HEK293T (cell line): ENCODE measurements at regions not wholly inside any gene's neighbourhood (a gene's known extent, or its start where the extent isn't known, plus 50 kb on each side); places are given as distances from the start of the nearest gene placed in this dataset.

Experiments used
- CTCF ChIA-PET: fragments of 350-600 bp; formaldehyde crosslinking; extraction: SDS; loops from one replicate; lab custom pipeline; 2021; ENCODE audit warnings: antibody characterized with exemption, inconsistent platforms; lab: Yijun Ruan, JAX
- POLR2A ChIA-PET: fragments of 350-600 bp; formaldehyde crosslinking; extraction: SDS; loops from one replicate; lab custom pipeline; 2020; ENCODE audit warnings: antibody characterized with exemption, inconsistent platforms; lab: Yijun Ruan, JAX
- DNase-seq: peaks from one replicate; pipeline ENCODE4 v3.0.0; 2012; ENCODE audit warnings: mixed read lengths; ENCODE audit errors: extremely low spot score
- ARNT ChIP-seq: fragments of 450-650 bp; IDR thresholded peaks from 2 replicates; pipeline ENCODE4 v1.6.1; 2017; ENCODE audit warnings: mild to moderate bottlenecking
- BHLHE40 ChIP-seq: fragments of 450-650 bp; IDR thresholded peaks from 2 replicates; pipeline ENCODE4 v1.6.1; 2016; ENCODE audit warnings: mild to moderate bottlenecking, moderate library complexity, borderline replicate concordance
- CTBP1 ChIP-seq: fragments of 450-650 bp; IDR thresholded peaks from 2 replicates; pipeline ENCODE4 v1.6.1; 2016; ENCODE audit warnings: borderline replicate concordance
- ELF4 ChIP-seq: fragments of 450-650 bp; IDR thresholded peaks from 2 replicates; pipeline ENCODE4 v1.6.1; 2017; ENCODE audit warnings: antibody characterized with exemption
- FOXA1 ChIP-seq: fragments of 450-650 bp; IDR thresholded peaks from 2 replicates; pipeline ENCODE4 v1.6.1; 2016; ENCODE audit warnings: mild to moderate bottlenecking
- FOXK2 ChIP-seq: fragments of 450-650 bp; IDR thresholded peaks from 2 replicates; pipeline ENCODE4 v1.6.1; 2016; ENCODE audit warnings: mild to moderate bottlenecking
- FOXM1 ChIP-seq: fragments of 450-650 bp; IDR thresholded peaks from 2 replicates; pipeline ENCODE4 v1.6.1; 2017; ENCODE audit warnings: mild to moderate bottlenecking, borderline replicate concordance
- HDGF ChIP-seq: fragments of 450-650 bp; IDR thresholded peaks from 2 replicates; pipeline ENCODE4 v1.6.1; 2017; ENCODE audit warnings: antibody characterized with exemption, borderline replicate concordance
- L3MBTL2 ChIP-seq: fragments of 450-650 bp; conservative IDR thresholded peaks from 2 replicates; pipeline ENCODE4 v1.6.1; 2016; ENCODE audit warnings: mild to moderate bottlenecking
- LEF1 ChIP-seq: fragments of 450-650 bp; IDR thresholded peaks from 2 replicates; pipeline ENCODE4 v1.6.1; 2017; ENCODE audit warnings: mild to moderate bottlenecking, borderline replicate concordance
- NFRKB ChIP-seq: fragments of 450-650 bp; IDR thresholded peaks from 2 replicates; pipeline ENCODE4 v1.6.1; 2016; ENCODE audit warnings: mild to moderate bottlenecking, moderate library complexity
- PKNOX1 ChIP-seq: fragments of 450-650 bp; IDR thresholded peaks from 2 replicates; pipeline ENCODE4 v1.6.1; 2016
- SP1 ChIP-seq: fragments of 450-650 bp; IDR thresholded peaks from 2 replicates; pipeline ENCODE4 v1.6.1; 2017
- SUZ12 ChIP-seq: fragments of 450-650 bp; IDR thresholded peaks from 2 replicates; pipeline ENCODE4 v1.6.1; 2016; ENCODE audit warnings: mild to moderate bottlenecking
- TARDBP ChIP-seq: fragments of 450-650 bp; IDR thresholded peaks from 2 replicates; pipeline ENCODE4 v1.6.1; 2016
- ZNF384 ChIP-seq: fragments of 450-650 bp; IDR thresholded peaks from 2 replicates; pipeline ENCODE4 v1.6.1; 2016

GRCh38 chr9:108053555-108054061, 564.0 kb upstream of the KLF4 start:
- CTCF ChIA-PET: interaction anchor here (0.8 to 1.2 kb wide), 3 partner anchors 217 to 712 kb away, joined by 3 to 4 read pairs (median 3); no protein-coding TSS in a partner anchor

GRCh38 chr9:108052431-108053080, 563.0 kb upstream of the KLF4 start:
- no peak for DNase-seq
- CTCF ChIA-PET: interaction anchor here (1.1 kb wide), 1 partner anchor 711 kb away, joined by 4 read pairs; no protein-coding TSS in a partner anchor
- TF ChIP-seq ZNF384 (no peak), FOXK2 (no peak), SP1 (no peak), HDGF (no peak), BHLHE40 (no peak), CTBP1 (no peak), PKNOX1 (no peak), ARNT (no peak), FOXA1 (no peak), L3MBTL2 (no peak), FOXM1 (no peak), SUZ12 (no peak), NFRKB (no peak), LEF1 (no peak), TARDBP (no peak), ELF4 (no peak)
- POLR2A ChIA-PET: no interaction called here

More at GRCh38 chr9:108053555-108054061, 564.0 kb upstream of the KLF4 start:
- POLR2A ChIA-PET: no interaction called here
- TF ChIP-seq PKNOX1: peak; percentile 30; the same call in 1 of the 2 replicates
- no peak for TF ChIP-seq CTBP1
- TF ChIP-seq L3MBTL2: no peak
- DNase-seq: peak; percentile 33

- POLR2A ChIA-PET: no interaction called here
- TF ChIP-seq L3MBTL2 (no peak), SP1 (no peak), PKNOX1 (no peak), ELF4 (no peak), CTBP1 (no peak), ARNT (no peak), FOXK2 (no peak), FOXM1 (no peak), NFRKB (no peak), HDGF (no peak), ZNF384 (no peak), TARDBP (no peak), BHLHE40 (no peak), SUZ12 (no peak), FOXA1 (no peak), LEF1 (no peak)
- CTCF ChIA-PET: interaction anchor here (0.6 kb wide), 1 partner anchor 586 kb away, joined by 3 read pairs; no protein-coding TSS in a partner anchor
Observed at GRCh38 chr9:108050894-108051293, 561.3 kb upstream of the KLF4 start.

GRCh38 chr9:108049671-108050494, 560.3 kb upstream of the KLF4 start:
- no peak for DNase-seq
- TF ChIP-seq ARNT (no peak), SUZ12 (no peak), ZNF384 (no peak), TARDBP (no peak), HDGF (no peak), ELF4 (no peak), FOXM1 (no peak), SP1 (no peak), NFRKB (no peak), PKNOX1 (no peak), BHLHE40 (no peak), L3MBTL2 (no peak), LEF1 (no peak), FOXA1 (no peak)
- POLR2A ChIA-PET: no interaction called here
- CTCF ChIA-PET: interaction anchor here (0.6 kb wide), 1 partner anchor 713 kb away, joined by 5 read pairs; no protein-coding TSS in a partner anchor

More at GRCh38 chr9:108050894-108051293, 561.3 kb upstream of the KLF4 start:
- no peak for DNase-seq
